ENCODE measurements at regions not wholly inside any gene's neighbourhood (a gene's known extent, or its start where the extent isn't known, plus 50 kb on each side); places are given as distances from the start of the nearest gene placed in this dataset.

DNA sequence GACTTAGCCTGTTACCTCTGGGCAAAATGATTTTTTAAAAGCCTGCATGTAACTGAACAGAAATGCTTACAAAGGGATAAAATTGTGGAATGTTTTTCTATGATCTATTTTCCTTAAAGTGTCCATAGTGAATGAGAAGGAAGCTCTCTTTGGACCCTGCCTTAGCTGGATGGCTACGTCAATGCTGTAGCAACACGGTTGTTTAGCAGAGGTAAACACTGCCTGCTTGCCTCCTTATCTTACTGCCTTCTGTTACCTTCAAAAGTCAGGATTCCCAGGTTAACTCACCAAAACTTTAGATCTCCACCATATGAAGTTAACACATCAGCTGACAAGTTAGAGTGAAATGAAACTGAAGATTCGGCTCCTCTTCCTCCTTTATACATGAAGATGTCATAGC is 402.6 kb downstream of the SAMD5 start:
- no peak overlapping the region for H3K27ac ChIP-seq (ENCODE audit: low read depth, low read length)
- H3K4me3 ChIP-seq (ENCODE audit: low read depth, low read length): no peak overlapping the region
- no peaks in the 10 kb centered on the region for H3K4me1 ChIP-seq (ENCODE audit: control insufficient read depth, insufficient read depth, low read length)
- no peaks in the 10 kb centered on the region for H3K36me3 ChIP-seq (ENCODE audit: control insufficient read depth, insufficient read depth, low read length)
- H3K9me3 ChIP-seq (ENCODE audit: control insufficient read depth, insufficient read depth, low read depth, low read length): no peaks in the 10 kb centered on the region
- no peak overlapping the region for H3K9ac ChIP-seq (ENCODE audit: low read length)
- H3K27me3 ChIP-seq (ENCODE audit: control insufficient read depth, insufficient read depth, low read length): no peaks in the 10 kb centered on the region

- H3K27ac ChIP-seq (ENCODE audit: low read depth, low read length): no peak overlapping the region
- no peaks in the 10 kb centered on the region for H3K9me3 ChIP-seq (ENCODE audit: control insufficient read depth, insufficient read depth, low read depth, low read length)
- no peaks in the 10 kb centered on the region for H3K27me3 ChIP-seq (ENCODE audit: control insufficient read depth, insufficient read depth, low read length)
- no peak overlapping the region for H3K9ac ChIP-seq (ENCODE audit: low read length)
- H3K36me3 ChIP-seq (ENCODE audit: control insufficient read depth, insufficient read depth, low read length): no peaks in the 10 kb centered on the region
- no peaks in the 10 kb centered on the region for H3K4me1 ChIP-seq (ENCODE audit: control insufficient read depth, insufficient read depth, low read length)
- no peak overlapping the region for H3K4me3 ChIP-seq (ENCODE audit: low read depth, low read length)
Measured at GRCh38 chr6:147911686-147912085, 403.2 kb downstream of the SAMD5 start.

GRCh38 chr6:147922799-147923198 is 414.3 kb downstream of the SAMD5 start:
- Histone ChIP-seq H3K27ac (ENCODE audit: low read depth, low read length) (no peak overlapping the region), H3K27me3 (ENCODE audit: control insufficient read depth, insufficient read depth, low read length) (no peaks in the 10 kb centered on the region), H3K9me3 (ENCODE audit: control insufficient read depth, insufficient read depth, low read depth, low read length) (peaks cover 6% of the 10 kb centered on the region), H3K36me3 (ENCODE audit: control insufficient read depth, insufficient read depth, low read length) (no peaks in the 10 kb centered on the region), H3K4me1 (ENCODE audit: control insufficient read depth, insufficient read depth, low read length) (no peaks in the 10 kb centered on the region), H3K9ac (ENCODE audit: low read length) (no peak overlapping the region), H3K4me3 (ENCODE audit: low read depth, low read length) (no peak overlapping the region)

DNA sequence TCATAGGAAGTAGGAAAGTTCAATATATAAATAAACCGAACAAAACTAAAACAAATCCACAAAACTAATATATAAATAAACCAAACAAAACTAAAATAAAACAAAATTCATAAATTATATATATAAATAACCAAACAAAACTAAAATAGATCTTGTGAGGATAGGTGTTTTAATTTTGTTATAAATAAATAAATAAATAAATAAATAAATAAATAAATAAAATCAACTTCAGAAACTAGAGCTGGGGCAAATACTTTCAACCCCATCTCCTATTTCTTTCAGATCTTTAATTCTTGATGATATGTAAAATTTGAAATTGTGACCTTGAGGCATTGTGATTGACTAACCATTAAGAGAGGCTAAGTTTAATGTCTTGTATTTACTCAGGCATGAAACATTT is 416.1 kb downstream of the SAMD5 start:
- Histone ChIP-seq H3K27ac (ENCODE audit: low read depth, low read length) (no peak overlapping the region), H3K36me3 (ENCODE audit: control insufficient read depth, insufficient read depth, low read length) (no peaks in the 10 kb centered on the region), H3K4me3 (ENCODE audit: low read depth, low read length) (no peak overlapping the region), H3K4me1 (ENCODE audit: control insufficient read depth, insufficient read depth, low read length) (no peaks in the 10 kb centered on the region), H3K9ac (ENCODE audit: low read length) (no peak overlapping the region), H3K9me3 (ENCODE audit: control insufficient read depth, insufficient read depth, low read depth, low read length) (peaks cover 6% of the 10 kb centered on the region), H3K27me3 (ENCODE audit: control insufficient read depth, insufficient read depth, low read length) (no peaks in the 10 kb centered on the region)

- H3K9me3 ChIP-seq (ENCODE audit: control insufficient read depth, insufficient read depth, low read depth, low read length): peaks cover 6% of the 10 kb centered on the region
- H3K9ac ChIP-seq (ENCODE audit: low read length): no peak overlapping the region
- H3K36me3 ChIP-seq (ENCODE audit: control insufficient read depth, insufficient read depth, low read length): no peaks in the 10 kb centered on the region
- no peak overlapping the region for H3K27ac ChIP-seq (ENCODE audit: low read depth, low read length)
- no peak overlapping the region for H3K4me3 ChIP-seq (ENCODE audit: low read depth, low read length)
- H3K4me1 ChIP-seq (ENCODE audit: control insufficient read depth, insufficient read depth, low read length): no peaks in the 10 kb centered on the region
- no peaks in the 10 kb centered on the region for H3K27me3 ChIP-seq (ENCODE audit: control insufficient read depth, insufficient read depth, low read length)
Measured at GRCh38 chr6:147925826-147926225, 416.8 kb upstream of the SASH1 start.

GRCh38 chr6:147930745-147931144 is 411.9 kb upstream of the SASH1 start:
- H3K4me1 ChIP-seq (ENCODE audit: control insufficient read depth, insufficient read depth, low read length): no peaks in the 10 kb centered on the region
- no peak overlapping the region for H3K27ac ChIP-seq (ENCODE audit: low read depth, low read length)
- no peak overlapping the region for H3K4me3 ChIP-seq (ENCODE audit: low read depth, low read length)
- no peak overlapping the region for H3K9ac ChIP-seq (ENCODE audit: low read length)
- no peaks in the 10 kb centered on the region for H3K36me3 ChIP-seq (ENCODE audit: control insufficient read depth, insufficient read depth, low read length)
- H3K27me3 ChIP-seq (ENCODE audit: control insufficient read depth, insufficient read depth, low read length): no peaks in the 10 kb centered on the region
- peaks cover under 1% of the 10 kb centered on the region; the same call in 1 of the 2 replicates for H3K9me3 ChIP-seq (ENCODE audit: control insufficient read depth, insufficient read depth, low read depth, low read length)

GRCh38 chr6:147933224-147933623 is 409.4 kb upstream of the SASH1 start:
- Histone ChIP-seq H3K27ac (ENCODE audit: low read depth, low read length) (no peak overlapping the region), H3K27me3 (ENCODE audit: control insufficient read depth, insufficient read depth, low read length) (no peaks in the 10 kb centered on the region)

GRCh38 chr6:147935656-147936055 is 407.0 kb upstream of the SASH1 start:
- Histone ChIP-seq H3K27ac (ENCODE audit: low read depth, low read length) (no peak overlapping the region), H3K9me3 (ENCODE audit: control insufficient read depth, insufficient read depth, low read depth, low read length) (no peaks in the 10 kb centered on the region), H3K27me3 (ENCODE audit: control insufficient read depth, insufficient read depth, low read length) (no peaks in the 10 kb centered on the region), H3K4me1 (ENCODE audit: control insufficient read depth, insufficient read depth, low read length) (no peaks in the 10 kb centered on the region), H3K9ac (ENCODE audit: low read length) (no peak overlapping the region), H3K36me3 (ENCODE audit: control insufficient read depth, insufficient read depth, low read length) (no peaks in the 10 kb centered on the region), H3K4me3 (ENCODE audit: low read depth, low read length) (no peak overlapping the region)

More at GRCh38 chr6:147933224-147933623, 409.4 kb upstream of the SASH1 start:
- no peak overlapping the region for H3K9ac ChIP-seq (ENCODE audit: low read length)
- H3K4me1 ChIP-seq (ENCODE audit: control insufficient read depth, insufficient read depth, low read length): no peaks in the 10 kb centered on the region
- no peaks in the 10 kb centered on the region for H3K9me3 ChIP-seq (ENCODE audit: control insufficient read depth, insufficient read depth, low read depth, low read length)
- H3K4me3 ChIP-seq (ENCODE audit: low read depth, low read length): no peak overlapping the region
- no peaks in the 10 kb centered on the region for H3K36me3 ChIP-seq (ENCODE audit: control insufficient read depth, insufficient read depth, low read length)

- no peak overlapping the region for H3K9ac ChIP-seq (ENCODE audit: low read length)
- no peak overlapping the region for H3K4me3 ChIP-seq (ENCODE audit: low read depth, low read length)
- no peaks in the 10 kb centered on the region for H3K27me3 ChIP-seq (ENCODE audit: control insufficient read depth, insufficient read depth, low read length)
- H3K9me3 ChIP-seq (ENCODE audit: control insufficient read depth, insufficient read depth, low read depth, low read length): no peaks in the 10 kb centered on the region
- no peak overlapping the region for H3K27ac ChIP-seq (ENCODE audit: low read depth, low read length)
- no peaks in the 10 kb centered on the region for H3K36me3 ChIP-seq (ENCODE audit: control insufficient read depth, insufficient read depth, low read length)
- 0 out of 2 replicates have a peak, but pooled peaks cover 7% of the 10 kb centered on the region for H3K4me1 ChIP-seq (ENCODE audit: control insufficient read depth, insufficient read depth, low read length)
Measured at GRCh38 chr6:147936703-147937470, 405.8 kb upstream of the SASH1 start.

DNA sequence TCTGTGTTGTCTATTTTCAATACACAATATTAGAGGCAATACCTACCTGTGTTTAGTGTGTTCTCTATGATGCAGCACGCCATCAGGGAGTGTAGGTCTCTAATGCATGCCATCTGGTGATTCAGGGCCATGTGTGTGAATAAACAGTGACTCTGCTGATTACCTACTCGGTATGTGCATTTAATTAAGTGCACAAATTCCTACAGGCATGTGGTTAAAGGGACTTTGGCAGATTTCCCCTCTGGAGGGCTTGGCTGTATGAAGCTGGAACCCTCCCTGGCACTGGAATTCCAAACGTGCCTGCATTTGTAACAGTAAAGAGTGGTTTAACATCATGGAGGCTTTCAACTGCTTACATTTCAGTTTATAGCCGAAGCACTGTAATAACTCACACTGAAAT is 401.5 kb upstream of the SASH1 start:
- no peak overlapping the region for H3K4me3 ChIP-seq (ENCODE audit: low read depth, low read length)
- H3K9ac ChIP-seq (ENCODE audit: low read length): no peak overlapping the region
- H3K9me3 ChIP-seq (ENCODE audit: control insufficient read depth, insufficient read depth, low read depth, low read length): peaks cover 30% of the 10 kb centered on the region
- H3K27ac ChIP-seq (ENCODE audit: low read depth, low read length): no peak overlapping the region
- no peaks in the 10 kb centered on the region for H3K27me3 ChIP-seq (ENCODE audit: control insufficient read depth, insufficient read depth, low read length)
- H3K36me3 ChIP-seq (ENCODE audit: control insufficient read depth, insufficient read depth, low read length): no peaks in the 10 kb centered on the region
- H3K4me1 ChIP-seq (ENCODE audit: control insufficient read depth, insufficient read depth, low read length): 0 out of 2 replicates have a peak, but pooled peaks cover 7% of the 10 kb centered on the region

GRCh38 chr6:147942363-147942762 is 400.3 kb upstream of the SASH1 start:
- Histone ChIP-seq H3K27me3 (ENCODE audit: control insufficient read depth, insufficient read depth, low read length) (no peaks in the 10 kb centered on the region), H3K4me1 (ENCODE audit: control insufficient read depth, insufficient read depth, low read length) (0 out of 2 replicates have a peak, but pooled peaks cover 7% of the 10 kb centered on the region), H3K27ac (ENCODE audit: low read depth, low read length) (no peak overlapping the region), H3K4me3 (ENCODE audit: low read depth, low read length) (no peak overlapping the region), H3K9me3 (ENCODE audit: control insufficient read depth, insufficient read depth, low read depth, low read length) (peaks cover 30% of the 10 kb centered on the region), H3K9ac (ENCODE audit: low read length) (no peak overlapping the region), H3K36me3 (ENCODE audit: control insufficient read depth, insufficient read depth, low read length) (no peaks in the 10 kb centered on the region)
